Endothelial cell (in vitro differentiated cells): ENCODE measurements at regions not wholly inside any gene's neighbourhood (a gene's known extent, or its start where the extent isn't known, plus 50 kb on each side); places are given as distances from the start of the nearest gene placed in this dataset.

Experiments
- DNase-seq: peaks from one replicate; pipeline ENCODE4 v3.0.0; 2021; ENCODE audit warnings: low spot score
- H3K27ac Mint-ChIP-seq: one replicate; pipeline ENCODE4 v1.8.0; 2021; ENCODE audit warnings: mixed read lengths, inconsistent platforms; ENCODE audit not compliant: unreplicated experiment
- H3K27me3 Mint-ChIP-seq: one replicate; pipeline ENCODE4 v1.8.0; 2021; ENCODE audit warnings: mild to moderate bottlenecking, moderate library complexity, mixed read lengths, inconsistent platforms; ENCODE audit not compliant: unreplicated experiment
- H3K36me3 Mint-ChIP-seq: one replicate; pipeline ENCODE4 v1.8.0; 2021; ENCODE audit warnings: mild to moderate bottlenecking, low read depth, mixed read lengths, inconsistent platforms; ENCODE audit not compliant: unreplicated experiment
- H3K4me1 Mint-ChIP-seq: one replicate; pipeline ENCODE4 v1.8.0; 2021; ENCODE audit warnings: mild to moderate bottlenecking, mixed read lengths, inconsistent platforms; ENCODE audit not compliant: unreplicated experiment
- H3K4me3 Mint-ChIP-seq: one replicate; pipeline ENCODE4 v1.8.0; 2021; ENCODE audit warnings: mild to moderate bottlenecking, mixed read lengths, inconsistent platforms; ENCODE audit not compliant: unreplicated experiment
- H3K9me3 Mint-ChIP-seq: one replicate; pipeline ENCODE4 v1.8.0; 2021; ENCODE audit warnings: mixed read lengths, inconsistent platforms; ENCODE audit not compliant: unreplicated experiment
- TF ChIP-seq, protein P1 (sequence below): fragments of 200-600 bp; sonication (generic); IDR thresholded peaks from one replicate; pipeline ENCODE4 v1.5.0; 2021; ENCODE audit warnings: antibody characterized with exemption; ENCODE audit not compliant: unreplicated experiment

DNA sequence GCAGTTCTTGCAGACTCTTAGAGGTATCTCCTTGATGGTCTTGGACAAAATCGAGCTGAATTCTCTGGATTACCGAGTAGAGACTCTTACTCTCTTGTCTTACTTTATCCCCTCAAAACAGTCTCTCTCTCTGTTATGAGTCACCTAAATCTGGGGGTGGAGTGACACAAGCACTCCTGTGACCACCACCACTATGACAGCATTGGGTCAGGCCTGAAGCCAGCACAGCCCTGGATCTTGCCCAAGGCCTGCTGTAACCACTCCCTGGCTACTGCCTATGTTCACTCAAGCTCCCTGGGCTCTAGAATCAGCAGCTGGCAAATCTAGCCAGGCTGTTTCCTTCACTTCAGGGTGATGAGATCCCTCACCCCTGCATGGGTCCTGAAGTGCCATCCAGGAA lies 662.5 kb downstream of the LUZP2 start:
- Mint-ChIP-seq H3K27me3 (no peaks in the 10 kb centered on the region), H3K4me3 (no peak overlapping the region), H3K36me3 (no peaks in the 10 kb centered on the region), H3K27ac (no peak overlapping the region), H3K4me1 (no peaks in the 10 kb centered on the region), H3K9me3 (no peaks in the 10 kb centered on the region)
- DNase-seq, result no peak
- TF ChIP-seq, protein P1, sequence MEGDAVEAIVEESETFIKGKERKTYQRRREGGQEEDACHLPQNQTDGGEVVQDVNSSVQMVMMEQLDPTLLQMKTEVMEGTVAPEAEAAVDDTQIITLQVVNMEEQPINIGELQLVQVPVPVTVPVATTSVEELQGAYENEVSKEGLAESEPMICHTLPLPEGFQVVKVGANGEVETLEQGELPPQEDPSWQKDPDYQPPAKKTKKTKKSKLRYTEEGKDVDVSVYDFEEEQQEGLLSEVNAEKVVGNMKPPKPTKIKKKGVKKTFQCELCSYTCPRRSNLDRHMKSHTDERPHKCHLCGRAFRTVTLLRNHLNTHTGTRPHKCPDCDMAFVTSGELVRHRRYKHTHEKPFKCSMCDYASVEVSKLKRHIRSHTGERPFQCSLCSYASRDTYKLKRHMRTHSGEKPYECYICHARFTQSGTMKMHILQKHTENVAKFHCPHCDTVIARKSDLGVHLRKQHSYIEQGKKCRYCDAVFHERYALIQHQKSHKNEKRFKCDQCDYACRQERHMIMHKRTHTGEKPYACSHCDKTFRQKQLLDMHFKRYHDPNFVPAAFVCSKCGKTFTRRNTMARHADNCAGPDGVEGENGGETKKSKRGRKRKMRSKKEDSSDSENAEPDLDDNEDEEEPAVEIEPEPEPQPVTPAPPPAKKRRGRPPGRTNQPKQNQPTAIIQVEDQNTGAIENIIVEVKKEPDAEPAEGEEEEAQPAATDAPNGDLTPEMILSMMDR, result no peak

DNA sequence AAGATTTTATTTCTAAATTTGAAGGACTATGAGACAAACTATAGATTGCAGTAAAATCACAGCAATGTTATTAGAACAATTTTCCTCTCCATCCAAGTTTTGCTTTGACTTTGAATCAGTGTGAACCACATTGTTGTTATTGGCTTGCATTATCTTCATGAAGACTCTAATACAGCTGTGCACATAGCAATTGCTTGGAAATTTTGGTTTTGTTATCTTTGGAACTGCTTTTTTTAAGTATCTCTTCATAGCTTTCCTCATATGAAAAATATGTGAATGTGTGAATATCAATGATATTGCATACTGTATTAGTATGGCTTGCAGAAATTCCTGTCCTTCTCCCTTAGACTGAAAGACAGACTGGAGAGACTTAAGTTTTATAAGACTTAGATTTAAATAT lies 666.6 kb downstream of the LUZP2 start:
- TF ChIP-seq, protein P1, result no peak
- H3K4me3 Mint-ChIP-seq, result no peak overlapping the region
- H3K27ac Mint-ChIP-seq, result no peak overlapping the region
- DNase-seq, result no peak
- no peaks in the 10 kb centered on the region for H3K4me1 Mint-ChIP-seq
- H3K36me3 Mint-ChIP-seq, result no peaks in the 10 kb centered on the region
- H3K9me3 Mint-ChIP-seq, result no peaks in the 10 kb centered on the region
- no peaks in the 10 kb centered on the region for H3K27me3 Mint-ChIP-seq

DNA sequence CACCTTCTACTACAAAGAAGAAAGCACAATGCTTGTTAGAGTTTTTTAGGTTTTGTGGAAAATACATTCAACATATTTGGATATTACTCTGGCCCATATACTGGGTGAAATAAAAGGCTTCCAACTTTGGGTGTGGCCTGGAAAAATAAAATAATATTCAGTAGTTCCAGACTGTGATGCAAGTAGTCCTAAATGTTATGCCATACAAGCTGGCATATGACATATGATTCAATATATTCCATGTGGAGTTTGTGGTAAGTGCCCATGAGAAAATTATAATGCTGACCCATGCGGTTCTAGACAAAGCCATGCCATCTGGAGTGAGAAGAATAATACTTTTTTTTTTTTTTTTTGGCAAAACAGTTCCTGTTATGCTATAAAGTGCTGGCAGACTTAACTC lies 683.3 kb downstream of the LUZP2 start:
- no peak for DNase-seq
- H3K27ac Mint-ChIP-seq, result no peak overlapping the region
- TF ChIP-seq, protein P1, result no peak
- H3K4me1 Mint-ChIP-seq, result no peaks in the 10 kb centered on the region
- H3K36me3 Mint-ChIP-seq, result no peaks in the 10 kb centered on the region
- H3K4me3 Mint-ChIP-seq, result no peak overlapping the region
- no peaks in the 10 kb centered on the region for H3K27me3 Mint-ChIP-seq
- H3K9me3 Mint-ChIP-seq, result no peaks in the 10 kb centered on the region

DNA sequence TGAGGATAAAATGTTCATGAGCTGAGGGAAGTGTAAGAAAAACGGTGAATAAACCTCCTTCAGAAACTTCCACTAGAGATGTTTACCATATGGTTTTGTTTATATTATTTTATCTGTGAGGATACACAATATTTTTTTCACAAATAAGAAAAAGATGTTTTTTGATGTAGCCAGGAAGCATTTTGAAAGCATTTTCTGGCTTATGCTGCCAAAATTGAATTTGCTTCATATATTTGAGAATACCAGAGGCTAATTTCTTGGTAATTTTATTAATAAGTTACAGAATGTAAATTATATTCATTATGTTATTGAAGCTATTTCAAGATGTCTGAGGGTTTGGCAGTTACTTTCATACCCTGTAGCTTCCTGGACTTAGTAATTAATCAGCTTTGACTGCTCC lies 686.6 kb downstream of the LUZP2 start:
- TF ChIP-seq, protein P1, result no peak
- H3K4me1 Mint-ChIP-seq, result no peaks in the 10 kb centered on the region
- DNase-seq, result no peak
- no peak overlapping the region for H3K27ac Mint-ChIP-seq
- H3K4me3 Mint-ChIP-seq, result no peak overlapping the region
- H3K36me3 Mint-ChIP-seq, result no peaks in the 10 kb centered on the region
- H3K9me3 Mint-ChIP-seq, result no peaks in the 10 kb centered on the region
- H3K27me3 Mint-ChIP-seq, result no peaks in the 10 kb centered on the region

DNA sequence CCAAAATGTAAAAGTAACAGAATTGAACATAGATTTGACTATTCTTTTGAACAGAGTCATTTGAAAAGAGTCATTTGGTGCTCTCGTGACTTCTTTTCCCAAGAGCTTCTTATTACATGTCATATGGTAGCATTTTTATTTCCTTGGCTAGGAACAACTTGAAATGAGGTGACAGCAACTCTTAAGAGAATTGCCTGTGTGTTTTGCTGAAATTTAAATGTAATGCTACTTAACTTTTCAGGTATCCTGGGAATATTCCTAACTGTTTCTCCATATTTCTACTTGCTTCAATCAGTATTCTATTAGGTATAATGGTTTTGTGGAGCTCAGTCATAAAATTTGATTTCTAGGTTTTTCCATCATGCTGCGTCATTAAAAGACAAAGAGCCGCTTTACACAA lies 700.7 kb downstream of the LUZP2 start:
- Mint-ChIP-seq H3K36me3 (no peaks in the 10 kb centered on the region), H3K27me3 (peaks cover 1% of the 10 kb centered on the region), H3K4me3 (no peak overlapping the region), H3K9me3 (no peaks in the 10 kb centered on the region), H3K4me1 (no peaks in the 10 kb centered on the region), H3K27ac (no peak overlapping the region)
- TF ChIP-seq, protein P1, result no peak
- DNase-seq, result no peak
